ENCODE measurements at regions not wholly inside any gene's neighbourhood (a gene's known extent, or its start where the extent isn't known, plus 50 kb on each side); places are given as distances from the start of the nearest gene placed in this dataset.

DNA sequence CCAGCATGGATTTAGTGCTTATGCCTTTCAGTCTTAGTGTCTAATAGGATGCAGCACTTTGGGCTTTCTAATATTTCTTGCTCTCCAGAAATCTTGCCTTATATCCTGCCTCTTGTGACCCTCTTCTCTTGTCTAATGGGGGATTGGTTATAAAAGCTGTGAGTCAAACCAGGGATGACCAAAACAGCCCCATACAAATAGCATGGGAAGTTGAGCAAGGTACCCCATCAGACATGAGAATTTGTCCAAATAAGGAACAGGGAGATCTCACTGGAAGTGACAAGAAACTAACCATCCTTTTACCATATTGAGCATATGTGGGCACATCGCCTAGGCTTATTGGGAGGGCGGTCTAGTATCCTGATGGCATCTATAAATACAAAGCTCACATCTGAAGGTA, 78.8 kb upstream of the BZW1 start:
- no peak for TF ChIP-seq CREB1 (IDR thresholded peaks at IDR 0.05; ENCODE audit: low read depth)
- no peak for TF ChIP-seq TEAD4 (IDR thresholded peaks at IDR 0.05)
- TF ChIP-seq FOXM1 (IDR thresholded peaks at IDR 0.05; ENCODE audit: borderline replicate concordance, low read depth), result no peak
- TF ChIP-seq EGR1 (IDR thresholded peaks at IDR 0.05), result no peak
- TF ChIP-seq TCF12 (IDR thresholded peaks at IDR 0.05; ENCODE audit: low read depth), result no peak
- TF ChIP-seq, protein P1, sequence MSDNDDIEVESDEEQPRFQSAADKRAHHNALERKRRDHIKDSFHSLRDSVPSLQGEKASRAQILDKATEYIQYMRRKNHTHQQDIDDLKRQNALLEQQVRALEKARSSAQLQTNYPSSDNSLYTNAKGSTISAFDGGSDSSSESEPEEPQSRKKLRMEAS (IDR thresholded peaks at IDR 0.05), result no peak
- TF ChIP-seq ZBTB7A (IDR thresholded peaks at IDR 0.05; ENCODE audit: low read depth), result no peak
- no peak for TF ChIP-seq RAD21 (IDR thresholded peaks at IDR 0.05; ENCODE audit: low read depth)

DNA sequence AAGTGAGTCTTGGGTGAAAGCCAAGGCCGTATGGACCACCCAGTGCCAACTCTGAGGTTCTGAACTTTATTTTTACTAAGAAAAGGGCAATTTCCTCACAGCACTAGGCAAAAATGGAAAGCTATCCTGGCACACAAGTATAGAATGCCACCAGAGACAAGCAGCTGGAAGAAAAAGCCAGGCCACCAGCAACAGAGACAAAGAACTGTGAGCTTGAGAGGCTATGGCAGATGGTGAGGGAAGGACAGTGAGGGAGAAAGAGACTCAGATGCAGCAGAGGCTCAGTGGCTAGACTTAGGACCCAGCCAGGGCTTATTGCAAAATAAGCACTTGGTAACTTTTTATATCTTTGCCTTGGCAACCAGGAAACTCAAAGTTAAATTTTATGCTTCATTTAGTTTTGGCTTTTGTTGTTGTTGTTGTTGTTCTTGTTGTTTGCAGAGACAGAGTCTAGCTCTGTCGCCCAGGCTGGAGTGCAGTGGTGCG, 78.0 kb upstream of the BZW1 start:
- no peak for TF ChIP-seq TCF12 (IDR thresholded peaks at IDR 0.05; ENCODE audit: low read depth)
- TF ChIP-seq, protein P2, sequence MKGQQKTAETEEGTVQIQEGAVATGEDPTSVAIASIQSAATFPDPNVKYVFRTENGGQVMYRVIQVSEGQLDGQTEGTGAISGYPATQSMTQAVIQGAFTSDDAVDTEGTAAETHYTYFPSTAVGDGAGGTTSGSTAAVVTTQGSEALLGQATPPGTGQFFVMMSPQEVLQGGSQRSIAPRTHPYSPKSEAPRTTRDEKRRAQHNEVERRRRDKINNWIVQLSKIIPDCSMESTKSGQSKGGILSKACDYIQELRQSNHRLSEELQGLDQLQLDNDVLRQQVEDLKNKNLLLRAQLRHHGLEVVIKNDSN (IDR thresholded peaks at IDR 0.05), result no peak
- TF ChIP-seq EGR1 (IDR thresholded peaks at IDR 0.05), result no peak
- TF ChIP-seq, protein P1 (IDR thresholded peaks at IDR 0.05), result no peak
- TF ChIP-seq RAD21 (IDR thresholded peaks at IDR 0.05; ENCODE audit: low read depth), result no peak
- no peak for TF ChIP-seq ZBTB7A (IDR thresholded peaks at IDR 0.05; ENCODE audit: low read depth)

DNA sequence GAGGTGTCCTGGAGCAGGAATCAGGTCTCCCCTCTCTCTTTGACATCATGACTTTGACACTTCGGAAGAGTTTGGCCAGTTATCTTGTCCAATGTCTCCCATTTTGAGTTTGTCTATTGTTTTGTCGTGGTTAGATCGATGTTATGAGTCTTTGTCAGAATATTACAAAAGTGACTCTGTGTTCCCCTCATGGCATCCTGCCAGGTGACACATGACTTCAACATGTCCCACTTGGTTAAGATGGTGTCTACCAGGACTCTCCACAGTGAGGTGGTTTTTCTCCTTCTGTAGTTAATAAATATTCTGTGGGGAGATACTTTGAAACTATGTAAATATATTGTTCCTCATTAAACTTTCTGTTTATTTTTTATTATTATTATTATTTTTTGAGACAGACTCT, 76.6 kb upstream of the BZW1 start:
- TF ChIP-seq TCF12 (IDR thresholded peaks at IDR 0.05; ENCODE audit: low read depth) (no peak), NFIC (IDR thresholded peaks at IDR 0.05) (no peak), CEBPB (IDR thresholded peaks at IDR 0.05) (no peak), EP300 (IDR thresholded peaks at IDR 0.05; ENCODE audit: borderline replicate concordance) (no peak), RAD21 (IDR thresholded peaks at IDR 0.05; ENCODE audit: low read depth) (no peak), TAF1 (IDR thresholded peaks at IDR 0.05; ENCODE audit: low read depth) (no peak), EGR1 (IDR thresholded peaks at IDR 0.05) (no peak), FOXM1 (IDR thresholded peaks at IDR 0.05; ENCODE audit: borderline replicate concordance, low read depth) (no peak), CREB1 (IDR thresholded peaks at IDR 0.05; ENCODE audit: low read depth) (no peak)
- TF ChIP-seq, protein P3, sequence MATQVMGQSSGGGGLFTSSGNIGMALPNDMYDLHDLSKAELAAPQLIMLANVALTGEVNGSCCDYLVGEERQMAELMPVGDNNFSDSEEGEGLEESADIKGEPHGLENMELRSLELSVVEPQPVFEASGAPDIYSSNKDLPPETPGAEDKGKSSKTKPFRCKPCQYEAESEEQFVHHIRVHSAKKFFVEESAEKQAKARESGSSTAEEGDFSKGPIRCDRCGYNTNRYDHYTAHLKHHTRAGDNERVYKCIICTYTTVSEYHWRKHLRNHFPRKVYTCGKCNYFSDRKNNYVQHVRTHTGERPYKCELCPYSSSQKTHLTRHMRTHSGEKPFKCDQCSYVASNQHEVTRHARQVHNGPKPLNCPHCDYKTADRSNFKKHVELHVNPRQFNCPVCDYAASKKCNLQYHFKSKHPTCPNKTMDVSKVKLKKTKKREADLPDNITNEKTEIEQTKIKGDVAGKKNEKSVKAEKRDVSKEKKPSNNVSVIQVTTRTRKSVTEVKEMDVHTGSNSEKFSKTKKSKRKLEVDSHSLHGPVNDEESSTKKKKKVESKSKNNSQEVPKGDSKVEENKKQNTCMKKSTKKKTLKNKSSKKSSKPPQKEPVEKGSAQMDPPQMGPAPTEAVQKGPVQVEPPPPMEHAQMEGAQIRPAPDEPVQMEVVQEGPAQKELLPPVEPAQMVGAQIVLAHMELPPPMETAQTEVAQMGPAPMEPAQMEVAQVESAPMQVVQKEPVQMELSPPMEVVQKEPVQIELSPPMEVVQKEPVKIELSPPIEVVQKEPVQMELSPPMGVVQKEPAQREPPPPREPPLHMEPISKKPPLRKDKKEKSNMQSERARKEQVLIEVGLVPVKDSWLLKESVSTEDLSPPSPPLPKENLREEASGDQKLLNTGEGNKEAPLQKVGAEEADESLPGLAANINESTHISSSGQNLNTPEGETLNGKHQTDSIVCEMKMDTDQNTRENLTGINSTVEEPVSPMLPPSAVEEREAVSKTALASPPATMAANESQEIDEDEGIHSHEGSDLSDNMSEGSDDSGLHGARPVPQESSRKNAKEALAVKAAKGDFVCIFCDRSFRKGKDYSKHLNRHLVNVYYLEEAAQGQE (IDR thresholded peaks at IDR 0.05; ENCODE audit: low read depth), result no peak
- TF ChIP-seq, protein P1 (IDR thresholded peaks at IDR 0.05), result no peak
- TF ChIP-seq, protein P2 (IDR thresholded peaks at IDR 0.05), result no peak

DNA sequence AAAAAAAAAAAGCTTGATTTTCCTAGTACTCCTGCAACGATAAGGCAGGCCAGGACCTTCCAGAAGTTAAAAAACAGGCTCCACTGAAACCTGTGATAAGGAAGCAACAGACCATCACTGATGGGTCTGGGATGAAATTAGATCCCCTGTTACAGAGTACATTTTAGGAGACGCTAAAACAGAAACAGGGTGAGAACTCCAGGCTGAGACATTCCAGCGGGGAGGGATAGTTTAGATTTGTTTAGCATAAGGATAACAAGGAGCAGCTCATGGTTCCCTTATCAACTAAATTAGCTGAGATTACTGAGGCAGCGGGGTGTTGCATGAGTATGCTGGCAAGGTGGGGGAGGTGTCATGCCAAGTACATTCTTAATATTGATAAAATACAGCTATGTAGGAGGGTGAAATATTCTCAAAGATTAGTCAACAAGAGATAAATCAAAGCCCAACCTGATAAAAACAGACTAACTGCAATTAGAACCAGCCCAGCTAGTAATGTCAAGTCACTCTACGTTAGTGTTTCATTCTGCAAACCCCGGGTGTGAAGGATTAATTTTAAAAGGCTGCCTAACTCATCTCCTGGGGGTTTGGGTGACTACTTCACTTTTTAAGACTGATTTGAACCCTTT, 75.0 kb upstream of the BZW1 start:
- TF ChIP-seq ZBTB7A (IDR thresholded peaks at IDR 0.05; ENCODE audit: low read depth) (no peak), RAD21 (IDR thresholded peaks at IDR 0.05; ENCODE audit: low read depth) (no peak), EGR1 (IDR thresholded peaks at IDR 0.05) (no peak), YY1 (IDR thresholded peaks at IDR 0.05; ENCODE audit: low read depth) (no peak), CEBPB (IDR thresholded peaks at IDR 0.05) (no peak), TCF12 (IDR thresholded peaks at IDR 0.05; ENCODE audit: low read depth) (no peak), CREB1 (IDR thresholded peaks at IDR 0.05; ENCODE audit: low read depth) (no peak), FOXM1 (IDR thresholded peaks at IDR 0.05; ENCODE audit: borderline replicate concordance, low read depth) (no peak), NFIC (IDR thresholded peaks at IDR 0.05) (no peak), TEAD4 (IDR thresholded peaks at IDR 0.05) (no peak), EP300 (IDR thresholded peaks at IDR 0.05; ENCODE audit: borderline replicate concordance) (no peak)
- TF ChIP-seq, protein P3 (IDR thresholded peaks at IDR 0.05; ENCODE audit: low read depth), result no peak
- TF ChIP-seq, protein P2 (IDR thresholded peaks at IDR 0.05), result no peak
- TF ChIP-seq, protein P1 (IDR thresholded peaks at IDR 0.05), result no peak

DNA sequence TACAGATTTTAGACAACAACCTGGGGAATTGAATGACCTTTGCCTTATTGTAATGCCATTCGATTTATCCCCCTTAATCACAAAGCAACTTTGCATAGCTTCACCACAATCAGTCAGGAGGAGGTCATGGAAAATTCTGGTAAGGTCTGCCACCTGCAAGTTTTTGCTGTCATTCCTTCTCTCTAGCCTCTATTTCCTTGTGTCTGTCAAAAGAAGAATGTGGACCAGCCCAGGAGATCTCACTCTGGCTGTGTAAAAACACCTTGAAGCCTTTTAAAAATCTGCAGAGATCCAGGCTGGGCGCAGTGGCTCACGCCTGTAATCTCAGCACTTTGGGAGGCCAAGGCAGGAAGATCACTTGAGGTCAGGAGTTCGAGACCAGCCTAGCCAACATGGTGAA, 74.1 kb upstream of the BZW1 start:
- no peak for TF ChIP-seq EP300 (IDR thresholded peaks at IDR 0.05; ENCODE audit: borderline replicate concordance)
- TF ChIP-seq NFIC (IDR thresholded peaks at IDR 0.05), result no peak
- TF ChIP-seq, protein P2 (IDR thresholded peaks at IDR 0.05), result no peak
- no peak for TF ChIP-seq RAD21 (IDR thresholded peaks at IDR 0.05; ENCODE audit: low read depth)
- no peak for TF ChIP-seq FOXM1 (IDR thresholded peaks at IDR 0.05; ENCODE audit: borderline replicate concordance, low read depth)
- TF ChIP-seq TAF1 (IDR thresholded peaks at IDR 0.05; ENCODE audit: low read depth), result no peak
- TF ChIP-seq TEAD4 (IDR thresholded peaks at IDR 0.05), result no peak
